ENCODE measurements at regions not wholly inside any gene's neighbourhood (a gene's known extent, or its start where the extent isn't known, plus 50 kb on each side); places are given as distances from the start of the nearest gene placed in this dataset.

GRCh38 chr4:78720994-78721677, 55.0 kb upstream of the BMP2K start:
- ChIA-PET POLR2A (no interaction called here), CTCF (interaction anchor here in 1 of 2 donors (0.9 kb wide), 1 partner anchor 74 kb away, joined by 4 read pairs; no protein-coding TSS in a partner anchor)
- DNase-seq (peak in 29 of 35 experiments; percentile 0 to 39 (median 3)), ATAC-seq (replicated peaks in 1 of 4) (peak; percentile 69 to 88 (median 81))
- no peak overlapping the region for H3K27ac ChIP-seq (ENCODE audit: low read length)
- peaks cover 5 to 7% of the 10 kb centered on the region in 2 experiments for H3K4me1 ChIP-seq (ENCODE audit: control insufficient read depth in 1 of 2, extremely low read depth in 1 of 2, insufficient read depth in 2 of 2, low read length in 2 of 2)
- H3K36me3 Mint-ChIP-seq: no peaks in the 10 kb centered on the region
- no peaks in the 10 kb centered on the region for H3K27me3 Mint-ChIP-seq
- H3K27me3 ChIP-seq (replicated peaks in 1 of 2; ENCODE audit: control insufficient read depth in 2 of 2, extremely low read depth in 1 of 2, insufficient read depth in 2 of 2, low read length in 1 of 2): no peaks in the 10 kb centered on the region
- H3K4me3 ChIP-seq (ENCODE audit: control insufficient read depth in 1 of 2, extremely low read depth in 1 of 2, low read length in 1 of 2): no peak overlapping the region
- peaks cover 14 to 23% (median 20%) of the 10 kb centered on the region in 3 donors for H3K4me1 Mint-ChIP-seq
- no peaks in the 10 kb centered on the region for H3K9me3 ChIP-seq
- H3K27ac Mint-ChIP-seq: peak overlapping the region; percentile 44 to 81
- no peaks in the 10 kb centered on the region for H3K36me3 ChIP-seq (ENCODE audit: control insufficient read depth in 2 of 2, extremely low read depth in 1 of 2, insufficient read depth in 1 of 2, low read length in 1 of 2)
- 7% methylated on average over 5 of the region's 10 CpGs for whole genome bisulfite sequencing (ENCODE audit: insufficient coverage)
- no peaks in the 10 kb centered on the region for H3K9me3 Mint-ChIP-seq
- peak overlapping the region; percentile 35 to 74 (median 59) for H3K4me3 Mint-ChIP-seq

GRCh38 chr4:78721747-78722146, 54.4 kb upstream of the BMP2K start:
- 73% methylated on average over 2 of the region's 4 CpGs for WGBS (ENCODE audit: insufficient coverage)
- CTCF ChIA-PET: interaction anchor here in 1 of 2 donors (0.9 kb wide), 1 partner anchor 75 kb away, joined by 4 read pairs; no protein-coding TSS in a partner anchor
- Histone ChIP-seq H3K27ac (ENCODE audit: low read length) (no peak overlapping the region), H3K9me3 (no peaks in the 10 kb centered on the region), H3K36me3 (ENCODE audit: control insufficient read depth in 2 of 2, extremely low read depth in 1 of 2, insufficient read depth in 1 of 2, low read length in 1 of 2) (no peaks in the 10 kb centered on the region), H3K4me1 (ENCODE audit: control insufficient read depth in 1 of 2, extremely low read depth in 1 of 2, insufficient read depth in 2 of 2, low read length in 2 of 2) (peaks cover 5 to 7% of the 10 kb centered on the region in 2 experiments), H3K4me3 (ENCODE audit: control insufficient read depth in 1 of 2, extremely low read depth in 1 of 2, low read length in 1 of 2) (no peak overlapping the region), H3K27me3 (replicated peaks in 1 of 2; ENCODE audit: control insufficient read depth in 2 of 2, extremely low read depth in 1 of 2, insufficient read depth in 2 of 2, low read length in 1 of 2) (no peaks in the 10 kb centered on the region)
- no peaks in the 10 kb centered on the region for H3K36me3 Mint-ChIP-seq
- DNase-seq (no peak), ATAC-seq (replicated peaks in 1 of 4) (no peak)
- no peaks in the 10 kb centered on the region for H3K27me3 Mint-ChIP-seq
- no peak overlapping the region for H3K4me3 Mint-ChIP-seq
- no peak overlapping the region for H3K27ac Mint-ChIP-seq
- peaks cover 14 to 23% (median 20%) of the 10 kb centered on the region in 3 donors for H3K4me1 Mint-ChIP-seq
- no peaks in the 10 kb centered on the region for H3K9me3 Mint-ChIP-seq
- POLR2A ChIA-PET: no interaction called here

GRCh38 chr4:78722320-78722719, 53.8 kb upstream of the BMP2K start:
- CTCF ChIA-PET: interaction anchor here in 1 of 2 donors (0.9 to 1.1 kb wide), 2 partner anchors 75 to 142 kb away, joined by 4 to 5 read pairs; no protein-coding TSS in a partner anchor
- Histone ChIP-seq H3K36me3 (ENCODE audit: control insufficient read depth in 2 of 2, extremely low read depth in 1 of 2, insufficient read depth in 1 of 2, low read length in 1 of 2) (no peaks in the 10 kb centered on the region), H3K4me3 (ENCODE audit: control insufficient read depth in 1 of 2, extremely low read depth in 1 of 2, low read length in 1 of 2) (no peak overlapping the region), H3K4me1 (ENCODE audit: control insufficient read depth in 1 of 2, extremely low read depth in 1 of 2, insufficient read depth in 2 of 2, low read length in 2 of 2) (peaks cover 5 to 7% of the 10 kb centered on the region in 2 experiments), H3K27me3 (replicated peaks in 1 of 2; ENCODE audit: control insufficient read depth in 2 of 2, extremely low read depth in 1 of 2, insufficient read depth in 2 of 2, low read length in 1 of 2) (no peaks in the 10 kb centered on the region), H3K9me3 (no peaks in the 10 kb centered on the region), H3K27ac (ENCODE audit: low read length) (no peak overlapping the region)
- H3K27ac Mint-ChIP-seq: no peak overlapping the region
- peaks cover 14 to 23% (median 20%) of the 10 kb centered on the region in 3 donors for H3K4me1 Mint-ChIP-seq
- H3K36me3 Mint-ChIP-seq: no peaks in the 10 kb centered on the region
- H3K9me3 Mint-ChIP-seq: no peaks in the 10 kb centered on the region
- WGBS (ENCODE audit: insufficient coverage): 100% methylated on average over 1 of the region's 5 CpGs
- POLR2A ChIA-PET: no interaction called here
- ATAC-seq (replicated peaks in 1 of 4): no peak
- no peak overlapping the region for H3K4me3 Mint-ChIP-seq
- no peaks in the 10 kb centered on the region for H3K27me3 Mint-ChIP-seq
- no peak for DNase-seq

GRCh38 chr4:78722878-78723277, 53.3 kb upstream of the BMP2K start:
- Mint-ChIP-seq H3K4me1 (peaks cover 14 to 23% (median 20%) of the 10 kb centered on the region in 3 donors), H3K27ac (no peak overlapping the region), H3K36me3 (no peaks in the 10 kb centered on the region), H3K9me3 (no peaks in the 10 kb centered on the region), H3K27me3 (no peaks in the 10 kb centered on the region), H3K4me3 (no peak overlapping the region)
- POLR2A ChIA-PET: no interaction called here
- H3K36me3 ChIP-seq (ENCODE audit: control insufficient read depth in 2 of 2, extremely low read depth in 1 of 2, insufficient read depth in 1 of 2, low read length in 1 of 2): no peaks in the 10 kb centered on the region
- DNase-seq (no peak), ATAC-seq (replicated peaks in 1 of 4) (no peak)
- no peak overlapping the region for H3K4me3 ChIP-seq (ENCODE audit: control insufficient read depth in 1 of 2, extremely low read depth in 1 of 2, low read length in 1 of 2)
- H3K9me3 ChIP-seq: no peaks in the 10 kb centered on the region
- no peak overlapping the region for H3K27ac ChIP-seq (ENCODE audit: low read length)
- peaks cover 5 to 7% of the 10 kb centered on the region in 2 experiments for H3K4me1 ChIP-seq (ENCODE audit: control insufficient read depth in 1 of 2, extremely low read depth in 1 of 2, insufficient read depth in 2 of 2, low read length in 2 of 2)
- no peaks in the 10 kb centered on the region for H3K27me3 ChIP-seq (replicated peaks in 1 of 2; ENCODE audit: control insufficient read depth in 2 of 2, extremely low read depth in 1 of 2, insufficient read depth in 2 of 2, low read length in 1 of 2)
- CTCF ChIA-PET: interaction anchor here in 1 of 2 donors (1.1 kb wide), 1 partner anchor 141 kb away, joined by 5 read pairs; no protein-coding TSS in a partner anchor
